Epithelial cell of prostate (primary cell): ENCODE measurements at regions not wholly inside any gene's neighbourhood (a gene's known extent, or its start where the extent isn't known, plus 50 kb on each side); places are given as distances from the start of the nearest gene placed in this dataset.

Experiments used
- DNase-seq: peaks from one replicate; pipeline ENCODE4 v3.0.0-alpha.2; 2011; ENCODE audit warnings: low read depth, low spot score
- H3K27ac ChIP-seq: fragments of 450-650 bp; 2 replicates; pipeline ENCODE4 v1.5.1; 2017; ENCODE audit warnings: mild to moderate bottlenecking

DNA sequence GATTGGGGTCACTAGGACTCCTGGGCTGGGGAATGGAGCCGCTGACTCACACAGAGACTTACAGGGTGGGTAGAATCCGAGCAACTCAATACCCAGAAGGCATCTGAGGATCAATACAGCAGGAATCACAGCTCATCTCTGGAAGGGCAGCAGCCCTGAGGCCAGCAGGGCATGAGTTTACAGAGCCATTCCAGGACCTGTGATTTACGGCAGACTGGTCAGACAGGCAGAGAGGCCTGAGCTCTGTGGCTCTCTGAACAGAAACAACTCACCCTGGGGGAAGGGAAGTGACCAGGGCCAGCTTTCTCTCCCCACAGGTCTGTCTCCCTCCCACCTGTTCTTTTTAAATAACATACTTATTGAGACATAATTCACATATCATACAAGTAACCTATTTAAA, 88.2 kb upstream of the CXCL12 start:
- no peak for DNase-seq
- H3K27ac ChIP-seq, result no peak overlapping the region

DNA sequence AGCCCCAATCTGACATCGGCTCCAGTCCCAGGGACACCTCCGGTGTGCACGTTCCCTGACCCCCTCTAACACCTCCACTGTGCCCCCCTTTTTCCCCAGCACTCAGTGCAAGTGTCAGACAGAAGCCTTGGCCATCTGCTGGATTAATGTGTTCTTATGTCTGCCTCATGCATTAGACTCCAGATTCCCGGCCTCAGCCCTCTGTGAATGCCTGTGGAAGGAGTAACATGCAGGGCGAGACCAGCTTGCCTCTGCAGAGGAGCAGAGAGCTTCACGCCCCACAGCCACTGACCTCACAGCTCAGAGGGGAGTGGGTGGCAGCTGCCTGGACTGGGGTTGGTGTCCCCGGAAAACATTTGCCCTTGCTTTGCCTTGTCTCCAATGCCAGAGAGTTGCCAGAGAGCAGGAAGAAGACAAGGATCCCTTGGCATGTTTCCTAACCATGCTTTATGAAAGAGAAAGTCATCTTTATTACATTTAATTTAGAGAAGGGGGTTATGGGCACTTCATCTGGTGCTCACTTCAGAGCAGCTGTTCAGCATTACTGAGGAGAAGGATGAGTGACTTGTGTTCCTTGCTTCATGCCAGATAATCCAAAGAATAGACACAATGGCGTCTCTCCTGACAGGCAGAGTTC, 91.6 kb upstream of the CXCL12 start:
- DNase-seq, result no peak
- H3K27ac ChIP-seq, result no peak overlapping the region

DNA sequence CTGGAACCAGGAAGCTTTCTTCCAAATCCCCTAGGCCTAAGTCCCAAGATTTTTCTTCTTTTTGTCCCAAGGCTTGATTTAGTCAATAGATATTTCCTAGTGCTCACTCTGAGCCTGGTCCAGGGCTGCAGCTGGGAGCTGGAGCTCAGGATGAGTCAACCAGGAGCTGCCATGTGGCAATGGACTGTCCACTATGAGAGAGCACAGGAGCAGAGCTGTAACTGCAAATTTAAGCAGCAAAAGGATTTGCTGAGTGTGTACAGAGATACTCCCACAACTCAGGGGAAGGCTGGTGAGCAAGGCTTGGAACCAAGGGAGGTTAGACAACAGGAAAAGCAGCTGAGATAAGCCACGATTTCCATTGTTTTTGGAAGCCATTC, 92.1 kb upstream of the CXCL12 start:
- no peak for DNase-seq

DNA sequence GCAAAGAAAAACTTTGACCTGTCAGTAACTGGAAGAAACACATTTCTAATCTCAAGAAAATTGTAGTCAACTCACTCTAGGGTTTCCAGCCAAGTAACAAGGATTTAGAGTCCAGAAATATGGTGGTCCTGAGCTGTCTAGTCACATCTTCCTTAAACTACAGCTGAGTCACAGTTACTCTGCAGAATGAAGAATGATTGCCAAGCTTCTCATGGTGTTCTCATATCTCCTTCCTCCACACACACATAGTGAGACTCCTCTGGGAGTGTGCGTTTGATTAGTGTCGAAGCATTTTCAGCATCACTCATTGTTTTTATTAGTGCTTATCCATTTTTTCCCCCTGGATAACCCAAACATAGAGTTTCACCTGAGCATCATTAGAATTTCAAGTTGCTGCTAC, 93.1 kb upstream of the CXCL12 start:
- DNase-seq, result no peak
- H3K27ac ChIP-seq, result no peak overlapping the region

More for the DNA sequence above, 92.1 kb upstream of the CXCL12 start:
- H3K27ac ChIP-seq, result no peak overlapping the region

DNA sequence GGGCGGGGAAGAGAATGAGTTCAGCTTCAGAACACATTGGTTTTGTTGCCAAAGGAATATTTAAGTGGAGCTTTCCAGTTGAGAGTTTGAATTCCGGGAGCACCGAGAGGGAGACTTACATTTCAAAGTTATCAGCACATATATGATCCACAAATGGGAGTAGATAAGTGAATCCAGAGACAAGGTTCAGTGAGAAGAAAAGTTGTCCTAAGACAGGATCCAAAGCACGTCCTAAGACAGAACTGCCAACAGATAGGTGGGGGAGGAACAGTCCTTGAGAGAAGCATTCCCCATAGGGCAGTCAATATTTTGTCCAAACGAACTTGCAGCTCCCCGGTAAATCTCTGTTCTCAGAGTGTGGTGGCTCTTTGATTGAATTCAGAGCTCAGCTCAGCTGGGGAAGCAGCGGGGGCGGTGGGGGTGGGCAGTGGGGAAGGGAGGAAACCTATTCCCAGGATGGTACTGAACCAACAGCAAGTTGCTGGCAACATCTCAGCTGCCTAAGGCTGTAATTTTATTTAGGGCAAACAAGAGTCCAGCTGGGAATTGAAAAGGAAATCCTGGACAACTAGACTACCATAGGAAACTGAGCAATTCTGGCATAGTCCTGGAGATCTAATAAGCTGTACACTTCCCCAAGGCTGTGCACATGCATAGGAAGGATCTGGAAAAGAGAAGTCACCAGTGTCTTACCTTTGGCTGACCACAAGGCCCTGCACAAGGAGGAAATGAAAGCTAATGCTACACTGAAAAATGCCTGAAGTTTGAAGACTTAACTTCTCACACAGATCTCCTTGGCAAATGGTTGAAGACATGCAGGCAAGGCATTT, 94.2 kb upstream of the CXCL12 start:
- DNase-seq, result no peak
- no peak overlapping the region for H3K27ac ChIP-seq

DNA sequence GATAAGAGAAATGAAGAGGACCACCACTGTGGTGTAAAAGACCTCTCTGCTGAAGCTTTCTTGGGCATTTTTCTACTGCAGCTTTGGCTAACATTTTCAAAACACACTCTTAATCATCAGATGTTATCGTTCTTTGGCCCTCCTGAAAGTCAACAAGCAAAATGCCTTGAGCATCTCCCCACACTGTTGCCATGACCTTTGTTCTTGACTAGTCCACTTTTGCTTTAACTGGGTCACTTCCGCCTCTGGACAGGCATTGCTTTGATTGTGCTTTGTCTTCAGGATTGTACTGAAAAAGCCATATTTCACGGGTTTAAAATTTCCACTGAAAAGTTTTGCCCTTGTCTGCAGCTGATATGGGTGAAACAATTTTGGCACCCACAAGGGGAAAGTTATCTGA, 107.8 kb upstream of the CXCL12 start:
- DNase-seq, result no peak
- H3K27ac ChIP-seq, result no peak overlapping the region

DNA sequence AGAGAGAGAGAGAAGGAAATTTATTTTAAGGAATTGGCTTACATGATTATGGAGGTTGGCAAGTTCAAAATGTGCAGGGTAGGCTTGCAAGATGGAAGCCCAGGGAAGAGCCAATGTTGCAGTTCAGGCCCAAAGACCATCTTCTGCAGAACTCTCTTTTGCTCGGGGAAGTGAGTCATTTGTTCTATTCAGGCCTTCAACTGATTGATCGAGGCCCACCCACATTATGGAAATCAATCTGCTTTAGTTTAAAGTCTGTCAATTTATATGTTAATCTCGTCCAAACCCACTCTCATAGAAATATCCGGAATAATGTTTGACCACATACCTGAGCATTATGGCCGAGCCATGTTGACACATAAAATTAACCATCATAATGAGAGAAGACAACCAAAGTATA, 113.3 kb upstream of the CXCL12 start:
- no peak overlapping the region for H3K27ac ChIP-seq
- DNase-seq, result no peak

DNA sequence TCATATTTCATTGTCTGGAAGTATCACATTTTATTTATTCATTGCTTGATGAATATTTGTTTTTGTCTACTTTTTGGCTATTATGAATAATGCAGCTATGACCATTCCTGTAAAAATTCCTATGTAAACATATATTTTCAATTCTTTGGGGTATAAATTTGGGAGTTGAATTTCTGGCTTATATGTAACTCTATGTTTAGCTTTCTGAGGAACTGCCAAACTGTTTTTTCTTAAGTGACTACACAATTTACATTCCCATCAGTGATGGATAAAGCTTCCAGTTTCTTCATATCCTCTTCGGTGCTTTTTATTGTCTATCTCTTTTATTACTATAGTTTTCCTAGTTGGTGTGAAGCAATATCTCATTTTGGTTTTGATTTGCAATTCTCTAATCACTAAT, 115.6 kb upstream of the CXCL12 start:
- H3K27ac ChIP-seq, result no peak overlapping the region
- DNase-seq, result no peak

DNA sequence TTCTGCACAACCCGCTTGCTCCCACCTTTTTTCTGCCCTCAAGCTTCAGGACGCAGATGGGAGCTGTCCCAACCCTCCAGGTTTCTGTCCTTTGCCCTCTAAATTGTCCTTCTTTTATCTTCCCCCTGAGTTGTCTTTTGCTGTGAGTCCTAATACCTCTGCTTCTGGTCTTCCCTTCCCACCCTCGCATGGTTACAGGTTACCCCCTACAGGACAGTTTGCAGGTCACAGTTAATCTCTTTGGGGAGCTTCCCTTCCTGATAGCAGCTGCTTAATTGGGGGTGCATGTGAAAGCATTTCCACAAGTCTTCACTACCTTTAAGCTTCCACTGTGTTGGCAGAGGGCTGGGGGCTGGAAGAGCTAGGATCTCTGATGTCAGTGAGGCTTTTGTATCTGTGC, 121.5 kb upstream of the CXCL12 start:
- no peak overlapping the region for H3K27ac ChIP-seq
- DNase-seq, result no peak

DNA sequence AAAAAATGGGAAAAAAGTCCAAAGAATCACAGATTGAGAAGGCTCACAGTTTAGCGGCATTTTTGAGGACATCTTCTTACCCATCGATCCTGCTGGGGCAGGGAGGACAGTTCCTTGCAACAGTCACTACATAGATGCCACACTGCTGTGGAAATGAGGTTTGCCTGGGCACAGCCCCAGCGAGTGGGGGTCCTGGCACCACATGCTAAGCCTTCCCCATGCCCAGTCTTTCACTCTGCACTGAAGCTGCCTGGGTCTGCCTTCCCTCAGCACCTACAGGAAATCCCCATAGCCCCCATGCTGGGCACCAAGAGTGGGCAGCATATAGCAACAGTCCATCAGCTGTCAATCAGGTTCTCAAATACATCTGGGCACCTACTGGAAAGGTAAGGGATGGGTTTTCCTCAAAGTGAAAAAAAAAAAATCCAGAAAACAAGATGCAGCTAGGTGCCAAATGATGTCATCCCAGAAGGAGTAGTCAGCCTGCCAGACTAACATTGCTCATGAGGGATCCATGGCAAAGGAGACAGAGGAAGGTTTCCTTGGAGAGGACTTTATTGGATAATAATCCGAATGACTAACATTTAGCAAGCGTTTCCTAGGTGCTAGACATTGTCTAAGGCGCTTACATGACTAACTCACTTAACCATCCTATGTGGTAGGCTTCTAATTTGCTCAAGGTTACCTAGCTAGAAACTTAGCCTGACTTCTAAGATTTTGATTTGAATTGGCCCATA, 125.7 kb upstream of the CXCL12 start:
- no peak overlapping the region for H3K27ac ChIP-seq
- DNase-seq, result peak; percentile 36

DNA sequence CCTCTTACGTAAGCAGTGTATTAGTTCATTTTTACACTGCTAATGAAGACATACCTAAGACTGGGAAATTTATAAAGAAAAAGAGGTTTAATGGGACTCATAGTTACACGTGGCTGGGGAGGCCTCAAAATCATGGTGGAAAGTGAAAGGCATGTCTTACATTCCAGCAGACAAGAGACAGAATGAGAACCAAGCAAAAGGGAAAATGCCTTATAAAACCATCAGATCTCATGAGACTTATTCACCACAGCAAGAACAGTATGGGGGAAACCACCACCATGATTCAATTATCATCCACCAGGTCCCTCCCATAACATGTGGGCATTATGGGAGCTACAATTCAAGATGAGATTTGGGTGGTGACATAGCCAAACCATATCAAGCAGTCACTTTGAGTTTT, 126.3 kb upstream of the CXCL12 start:
- no peak overlapping the region for H3K27ac ChIP-seq
- DNase-seq, result no peak

DNA sequence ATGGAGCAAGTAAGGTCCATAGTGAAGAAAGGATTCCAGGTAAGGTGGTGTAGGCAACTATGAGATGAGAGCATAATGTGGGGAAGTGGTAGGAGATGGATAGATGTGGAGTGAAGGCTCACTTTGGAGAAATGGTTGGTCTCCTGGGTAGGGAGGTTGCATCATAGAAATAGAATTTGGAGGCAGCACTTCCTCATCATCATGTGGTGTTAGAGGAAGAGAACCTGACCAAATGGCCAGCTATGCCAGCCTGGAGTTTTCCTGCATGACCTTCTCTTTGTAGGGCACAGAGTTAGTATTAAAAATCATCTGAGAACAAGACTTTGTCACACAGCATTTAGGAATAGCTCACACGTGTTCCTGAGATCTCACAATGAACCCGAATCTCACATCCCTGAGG, 126.7 kb upstream of the CXCL12 start:
- DNase-seq, result no peak
- H3K27ac ChIP-seq, result no peak overlapping the region

DNA sequence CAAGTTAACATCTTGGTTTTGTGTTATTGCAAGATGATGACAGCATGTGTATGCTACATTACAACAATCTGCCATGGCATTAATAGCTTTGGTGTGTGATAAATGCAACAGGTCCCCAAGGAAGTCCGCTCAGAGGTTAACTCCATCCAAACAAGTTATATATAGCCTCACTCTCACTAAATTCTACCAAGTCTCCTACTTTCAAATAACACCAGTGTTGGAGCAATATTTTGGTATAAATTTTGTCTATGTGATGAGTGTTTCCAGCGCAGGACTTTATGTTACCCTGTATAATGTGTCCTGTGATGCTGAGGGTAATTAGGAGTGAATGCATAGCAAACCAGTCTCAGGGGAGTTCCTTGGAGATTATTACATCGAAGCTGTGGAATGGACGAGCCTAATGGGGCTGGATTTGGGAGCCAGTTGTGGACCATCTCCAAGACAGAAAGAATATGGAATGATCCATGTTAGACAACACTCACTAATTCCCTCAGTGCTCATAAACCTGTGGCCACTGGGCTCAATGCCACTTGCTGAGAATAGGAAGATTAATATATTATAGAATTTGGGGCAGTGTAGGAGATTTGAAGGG, 127.6 kb upstream of the CXCL12 start:
- no peak overlapping the region for H3K27ac ChIP-seq
- DNase-seq, result no peak

DNA sequence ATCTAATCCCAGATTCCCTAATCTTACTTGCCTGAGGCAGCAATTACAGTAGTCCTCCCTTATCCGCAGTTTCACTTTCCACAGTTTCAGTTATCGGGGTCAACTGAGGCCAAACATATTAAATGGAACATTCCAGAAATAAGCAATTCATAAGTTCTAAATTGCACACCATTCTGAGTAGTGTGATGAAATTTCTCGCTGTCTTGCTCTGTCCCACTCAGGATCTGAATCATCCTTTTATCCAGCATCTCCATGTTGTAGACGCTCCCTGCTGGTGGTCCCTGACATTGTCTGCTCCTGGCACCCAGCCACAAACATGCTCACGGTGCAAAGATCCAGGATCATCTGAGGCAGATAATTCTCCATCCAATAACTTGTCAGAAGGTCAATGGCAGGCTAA, 128.7 kb upstream of the CXCL12 start:
- no peak for DNase-seq
- H3K27ac ChIP-seq, result no peak overlapping the region

DNA sequence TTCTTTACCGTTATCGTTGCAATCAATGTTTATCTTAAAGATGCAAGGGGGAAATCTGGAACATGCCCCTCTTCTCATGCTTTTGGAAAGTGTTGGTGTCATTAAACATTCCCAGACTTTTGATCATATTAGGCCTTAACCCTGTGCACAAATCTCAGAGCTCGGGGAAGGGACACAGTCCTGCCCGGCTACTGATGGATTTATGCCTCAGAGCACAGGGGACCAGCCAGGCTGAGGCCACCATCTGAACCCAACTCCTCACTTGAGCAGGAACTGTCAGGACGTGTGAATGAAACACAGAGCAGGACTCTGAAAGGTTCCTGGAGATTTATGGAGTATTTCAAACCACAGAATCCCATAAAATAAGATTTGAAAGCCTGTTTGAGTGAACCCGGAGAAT, 132.0 kb upstream of the CXCL12 start:
- no peak overlapping the region for H3K27ac ChIP-seq
- DNase-seq, result no peak

DNA sequence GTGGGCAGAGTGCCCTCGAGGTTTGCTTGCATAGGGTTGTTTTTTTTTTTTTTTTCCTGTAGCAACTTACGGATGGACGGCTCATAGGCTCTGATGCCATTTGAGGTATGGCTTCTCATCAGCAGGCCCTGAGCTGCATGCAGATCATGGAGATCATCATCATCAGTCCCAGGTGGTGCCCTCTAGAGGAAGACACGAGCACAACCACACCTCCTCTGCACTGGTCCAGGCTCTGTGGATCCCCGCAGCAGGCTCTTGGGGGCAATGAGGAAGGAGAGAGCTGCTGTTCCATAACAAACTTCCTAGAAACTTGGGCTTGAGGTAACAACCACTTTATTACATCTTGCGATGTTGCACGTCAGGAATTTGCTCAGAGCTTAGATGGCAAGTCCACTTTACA, 132.7 kb upstream of the CXCL12 start:
- no peak for DNase-seq
- no peak overlapping the region for H3K27ac ChIP-seq

DNA sequence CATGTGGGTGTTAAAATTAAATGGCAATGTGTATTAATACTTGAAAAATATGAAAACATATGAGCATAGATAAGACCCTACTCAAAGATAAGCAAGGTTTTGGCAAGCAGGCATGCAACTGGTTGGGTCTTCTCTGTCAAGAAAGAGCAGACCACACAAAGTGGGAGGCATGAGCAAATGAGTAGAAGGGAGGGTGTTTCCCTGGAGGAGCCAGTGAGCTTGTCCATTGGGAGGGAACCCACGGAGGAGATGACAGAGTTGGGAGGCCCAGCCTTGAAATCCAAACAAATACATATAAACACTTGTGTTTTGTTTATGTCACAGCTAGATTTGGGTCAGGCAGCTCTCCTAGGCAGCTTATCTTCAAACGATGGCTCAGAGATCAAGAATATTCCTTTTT, 134.5 kb upstream of the CXCL12 start:
- no peak for DNase-seq
- no peak overlapping the region for H3K27ac ChIP-seq

DNA sequence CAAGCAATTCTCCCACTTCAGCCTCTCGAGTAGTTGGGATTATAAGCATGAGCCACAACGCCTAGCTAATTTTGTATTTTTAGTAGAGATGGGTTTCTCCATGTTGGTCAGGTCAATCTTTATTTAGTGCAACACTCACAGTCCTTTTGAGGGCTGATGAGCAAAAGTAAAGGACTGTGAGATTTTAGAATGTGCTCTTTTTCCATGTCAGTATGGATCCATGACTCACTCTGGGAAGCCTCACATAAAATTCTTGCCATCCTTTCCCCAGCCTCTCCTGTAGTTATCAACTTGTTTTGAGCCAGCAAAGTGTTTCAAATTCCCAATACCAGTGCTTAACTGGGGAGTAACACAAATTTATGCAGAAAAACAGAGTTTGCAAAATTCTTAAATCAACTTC, 135.8 kb upstream of the CXCL12 start:
- DNase-seq, result no peak
- H3K27ac ChIP-seq, result no peak overlapping the region

DNA sequence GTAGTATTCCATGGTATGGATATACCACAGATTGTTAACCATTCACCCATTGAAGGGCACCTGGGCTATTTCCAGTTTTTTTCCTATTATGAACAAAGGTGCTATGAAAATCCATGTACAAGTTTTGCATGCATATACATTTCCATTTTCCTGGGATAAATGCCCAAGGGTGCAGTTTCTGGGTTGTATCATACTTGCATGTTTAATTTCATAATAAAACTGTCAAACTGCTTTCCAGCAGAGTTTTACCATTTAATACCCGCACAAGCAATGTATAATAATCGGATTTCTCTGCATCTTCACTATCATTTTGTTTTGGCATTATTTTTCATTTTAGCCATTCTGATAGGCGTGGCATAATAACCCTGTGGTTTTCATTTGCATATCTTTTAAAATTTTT, 154.3 kb upstream of the CXCL12 start:
- H3K27ac ChIP-seq, result no peak overlapping the region
- no peak for DNase-seq

DNA sequence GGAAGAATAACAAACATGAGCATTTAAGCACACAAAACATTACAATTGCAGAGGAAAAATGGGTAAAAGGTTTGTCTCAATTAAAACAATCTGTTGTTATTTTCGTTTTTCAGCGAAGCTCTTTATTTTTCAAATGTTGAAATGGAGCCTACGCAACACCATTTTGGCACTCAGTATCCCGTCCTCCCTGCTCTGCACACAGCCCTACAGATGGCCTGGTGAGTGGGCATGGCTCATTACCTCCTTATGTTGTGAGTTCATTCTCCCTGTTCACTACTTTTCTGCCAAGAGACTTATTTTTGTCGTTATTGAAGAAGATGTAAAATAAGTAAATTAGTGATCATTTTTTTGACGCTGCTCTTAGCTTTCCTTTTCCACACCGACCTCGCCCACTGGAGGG, 167.8 kb upstream of the CXCL12 start:
- no peak for DNase-seq
- no peak overlapping the region for H3K27ac ChIP-seq

DNA sequence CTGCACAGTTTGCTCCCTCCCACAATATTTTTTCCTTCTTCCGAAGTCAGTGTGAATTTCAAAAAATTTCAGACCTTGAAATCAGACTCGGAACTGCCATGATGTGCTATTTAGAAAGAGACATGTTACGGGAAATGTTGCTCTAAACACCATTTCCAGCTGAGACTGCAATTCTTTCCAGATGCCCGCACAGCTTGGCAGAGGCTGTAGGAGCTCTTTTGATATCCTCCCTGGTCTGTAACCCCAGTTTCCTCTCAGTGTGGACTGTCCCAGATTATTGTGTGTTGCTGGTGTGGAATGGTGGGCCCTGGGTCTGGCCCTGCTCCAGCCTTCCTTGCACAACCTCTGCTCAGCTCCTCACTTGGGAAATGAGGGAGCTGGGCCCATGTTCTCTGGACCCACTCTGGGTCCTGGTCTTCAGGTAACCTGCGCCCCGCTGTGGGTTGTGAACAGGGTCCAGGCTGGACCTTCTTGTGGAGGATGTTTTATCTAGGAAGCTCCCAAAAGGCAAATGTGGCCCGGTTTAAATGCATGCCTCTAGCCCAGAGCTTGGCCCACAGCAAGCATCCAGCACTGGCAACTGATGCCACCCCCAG, 172.8 kb upstream of the CXCL12 start:
- no peak for DNase-seq
- no peak overlapping the region for H3K27ac ChIP-seq
